H9 (cell line): ENCODE measurements at regions not wholly inside any gene's neighbourhood (a gene's known extent, or its start where the extent isn't known, plus 50 kb on each side); places are given as distances from the start of the nearest gene placed in this dataset.

ENCODE experiments used
- DNase-seq: peaks from one replicate; pipeline ENCODE4 v3.0.0-alpha.2; 2017
- H2AFZ ChIP-seq: one replicate; pipeline ENCODE4 v1.6.1; 2013; ENCODE audit warnings: mild to moderate bottlenecking, low read length, control low read depth, moderate library complexity
- H2AK5ac ChIP-seq: 2 replicates; pipeline ENCODE4 v1.6.1; 2013; ENCODE audit warnings: low read length, control low read depth, mixed read lengths; ENCODE audit not compliant: insufficient read length
- H2BK120ac ChIP-seq: one replicate; pipeline ENCODE4 v1.6.1; 2013; ENCODE audit warnings: low read depth, mild to moderate bottlenecking, low read length, control low read depth, inconsistent platforms; ENCODE audit not compliant: poor library complexity, severe bottlenecking
- H2BK12ac ChIP-seq: 2 replicates; pipeline ENCODE4 v1.6.1; 2013; ENCODE audit warnings: low read length, control low read depth, mixed read lengths, low read depth; ENCODE audit not compliant: insufficient read length
- H2BK15ac ChIP-seq: 2 replicates; pipeline ENCODE4 v1.6.1; 2013; ENCODE audit warnings: low read depth, low read length, control low read depth
- H2BK20ac ChIP-seq: one replicate; pipeline ENCODE4 v1.6.1; 2013; ENCODE audit warnings: low read depth, mild to moderate bottlenecking, low read length, control low read depth, inconsistent platforms; ENCODE audit not compliant: poor library complexity, severe bottlenecking
- H2BK5ac ChIP-seq: 2 replicates; pipeline ENCODE4 v1.6.1; 2013; ENCODE audit warnings: low read length, control low read depth, mixed read lengths; ENCODE audit not compliant: insufficient read length
- H3K14ac ChIP-seq: 2 replicates; pipeline ENCODE4 v1.6.1; 2013; ENCODE audit warnings: low read length, control low read depth; ENCODE audit not compliant: insufficient read depth
- H3K18ac ChIP-seq: 2 replicates; pipeline ENCODE4 v1.6.1; 2013; ENCODE audit warnings: low read depth, mild to moderate bottlenecking, mixed read lengths, low read length, control low read depth; ENCODE audit not compliant: insufficient read length
- H3K23ac ChIP-seq: 2 replicates; pipeline ENCODE4 v1.6.1; 2013; ENCODE audit warnings: low read length, control low read depth, mixed read lengths, low read depth; ENCODE audit not compliant: insufficient read length
- H3K23me2 ChIP-seq: 2 replicates; pipeline ENCODE4 v1.6.1; 2013; ENCODE audit warnings: low read depth, mild to moderate bottlenecking, mixed read lengths, low read length, control low read depth; ENCODE audit not compliant: insufficient read length, poor library complexity, severe bottlenecking
- H3K27ac ChIP-seq: 2 replicates; pipeline ENCODE4 v1.5.1; 2013; ENCODE audit warnings: low read length, control low read depth, mixed read lengths, low read depth; ENCODE audit not compliant: insufficient read length
- H3K27me3 ChIP-seq: 2 replicates; pipeline ENCODE4 v1.6.1; 2013; ENCODE audit warnings: low read length, control low read depth, inconsistent platforms; ENCODE audit not compliant: insufficient read depth
- H3K4ac ChIP-seq: 2 replicates; pipeline ENCODE4 v1.6.1; 2013; ENCODE audit warnings: low read depth, mild to moderate bottlenecking, control low read depth, inconsistent platforms, low read length, moderate library complexity
- H3K4me1 ChIP-seq: 2 replicates; pipeline ENCODE4 v1.6.1; 2013; ENCODE audit warnings: low read length, control low read depth, inconsistent platforms; ENCODE audit not compliant: insufficient read depth
- H3K4me2 ChIP-seq: 2 replicates; pipeline ENCODE4 v1.6.1; 2013; ENCODE audit warnings: low read length, control low read depth, mixed read lengths; ENCODE audit not compliant: insufficient read length, insufficient read depth
- H3K56ac ChIP-seq: 2 replicates; pipeline ENCODE4 v1.6.1; 2013; ENCODE audit warnings: low read depth, mild to moderate bottlenecking, mixed read lengths, low read length, control low read depth; ENCODE audit not compliant: insufficient read length
- H3K79me1 ChIP-seq: 2 replicates; pipeline ENCODE4 v1.6.1; 2013; ENCODE audit warnings: low read depth, mild to moderate bottlenecking, moderate library complexity, low read length, control low read depth, inconsistent platforms; ENCODE audit not compliant: insufficient read depth, poor library complexity, severe bottlenecking
- H3K79me2 ChIP-seq: 2 replicates; pipeline ENCODE4 v1.6.1; 2013; ENCODE audit warnings: low read length, control low read depth, inconsistent platforms; ENCODE audit not compliant: insufficient read depth
- H3K9ac ChIP-seq: 2 replicates; pipeline ENCODE4 v1.6.1; 2013; ENCODE audit warnings: low read length, control low read depth, mixed read lengths; ENCODE audit not compliant: insufficient read length; ENCODE audit errors: extremely low read depth
- H3K9me3 ChIP-seq: one replicate; pipeline ENCODE4 v1.6.1; 2013; ENCODE audit warnings: low read depth, low read length, inconsistent platforms; ENCODE audit not compliant: control insufficient read depth
- H3T11ph ChIP-seq: one replicate; pipeline ENCODE4 v1.6.1; 2013; ENCODE audit warnings: mild to moderate bottlenecking, low read length, control low read depth, inconsistent platforms
- H4K20me1 ChIP-seq: one replicate; pipeline ENCODE4 v1.6.1; 2013; ENCODE audit not compliant: control insufficient read depth, insufficient read length, insufficient read depth
- H4K5ac ChIP-seq: 2 replicates; pipeline ENCODE4 v1.6.1; 2013; ENCODE audit warnings: low read depth, mild to moderate bottlenecking, mixed read lengths, low read length, control low read depth; ENCODE audit not compliant: insufficient read length
- H4K8ac ChIP-seq: replicated peaks from 2 replicates; pipeline ENCODE4 v1.6.1; 2013; ENCODE audit warnings: low read length, control low read depth, mixed read lengths, low read depth; ENCODE audit not compliant: insufficient read length
- H4K91ac ChIP-seq: 2 replicates; pipeline ENCODE4 v1.6.1; 2013; ENCODE audit warnings: low read depth, mild to moderate bottlenecking, moderate library complexity, mixed read lengths, low read length, control low read depth; ENCODE audit not compliant: insufficient read length
- H3K27ac Mint-ChIP-seq, 3 experiments: 2 replicates in 2 of 3; 3 replicates in 1 of 3; pipeline ENCODE4 v1.8.0; 2020 to 2021; ENCODE audit warnings: mixed read lengths in 3 of 3, mild to moderate bottlenecking in 1 of 3, moderate library complexity in 1 of 3
- H3K27me3 Mint-ChIP-seq: 2 replicates; pipeline ENCODE4 v1.8.0; 2021; ENCODE audit warnings: low read depth, mild to moderate bottlenecking, moderate library complexity, mixed read lengths
- H3K36me3 Mint-ChIP-seq, 3 experiments: 2 replicates in 2 of 3; 3 replicates in 1 of 3; pipeline ENCODE4 v1.8.0; 2020 to 2021; ENCODE audit warnings: low read depth in 3 of 3, mixed read lengths in 3 of 3; ENCODE audit not compliant: insufficient read depth in 1 of 3
- H3K4me1 Mint-ChIP-seq, 2 experiments: 2 replicates each; pipeline ENCODE4 v1.8.0; 2020; ENCODE audit warnings: mixed read lengths in 2 of 2
- H3K4me3 Mint-ChIP-seq, 2 experiments: 2 replicates in 1 of 2; 3 replicates in 1 of 2; pipeline ENCODE4 v1.8.0; 2020 to 2021; ENCODE audit warnings: mild to moderate bottlenecking in 2 of 2, mixed read lengths in 2 of 2, moderate library complexity in 1 of 2
- H3K9me3 Mint-ChIP-seq, 2 experiments: 2 replicates in 1 of 2; 3 replicates in 1 of 2; pipeline ENCODE4 v1.8.0; 2020; ENCODE audit warnings: mild to moderate bottlenecking in 2 of 2, mixed read lengths in 2 of 2, moderate library complexity in 1 of 2
- WGBS: extraction: QIAGEN DNeasy Blood & Tissue Kit; methylation state at CpG from one replicate; pipeline ENCODE4 v1.1.7; 2013; ENCODE audit warnings: missing lambda C conversion rate, low lambda C conversion rate, mixed read lengths; ENCODE audit not compliant: insufficient read length; ENCODE audit errors: extremely low coverage; 5-methylcytosine and 5-hydroxymethylcytosine counted together
- TF ChIP-seq, protein P1 (sequence below): fragments of 200-600 bp; sonication (generic); conservative IDR thresholded peaks from 3 replicates; pipeline ENCODE4 v1.8.0; 2021; ENCODE audit warnings: antibody characterized with exemption, mild to moderate bottlenecking

DNA sequence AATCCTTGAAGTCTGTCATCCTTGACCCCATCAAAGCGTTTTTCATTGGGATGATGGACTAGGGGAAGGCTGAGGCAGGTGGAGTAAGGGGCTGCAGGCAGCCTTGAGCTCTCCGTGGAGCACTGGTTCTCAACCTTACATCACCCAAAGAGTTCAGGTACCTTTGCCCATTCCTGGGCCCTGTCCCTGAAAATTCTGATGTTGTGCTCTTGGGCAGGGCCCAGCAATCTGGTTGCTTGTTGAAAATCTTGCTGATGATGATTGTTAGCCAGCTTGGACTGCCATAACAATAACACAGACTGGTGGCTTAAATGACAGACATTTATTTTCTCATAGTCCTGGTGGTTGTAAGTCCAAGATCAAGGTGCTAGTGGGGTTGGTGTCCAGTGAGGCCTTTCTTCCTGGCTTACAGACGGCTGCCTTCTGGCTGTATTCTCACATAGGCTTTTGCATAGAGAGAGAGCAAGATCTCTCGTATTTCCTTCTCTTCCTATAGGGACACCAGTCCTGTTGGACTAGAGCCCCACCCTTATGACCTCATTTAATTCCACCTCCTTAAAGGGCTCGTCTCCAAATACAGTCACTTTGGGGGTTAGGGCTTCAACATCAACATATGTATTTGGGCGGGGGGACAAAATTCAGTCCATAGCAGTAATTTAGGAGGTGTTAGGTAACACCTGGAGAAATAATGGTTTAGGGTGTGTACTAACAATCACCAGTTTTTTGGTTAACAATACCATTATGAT is 104.9 kb downstream of the PLEKHG1 start:
- Histone ChIP-seq H3K18ac (no peak overlapping the region), H3K14ac (no peak overlapping the region), H2BK5ac (no peak overlapping the region), H4K5ac (no peak overlapping the region), H3K27me3 (no peaks in the 10 kb centered on the region), H2AFZ (no peak overlapping the region), H2BK20ac (no peak overlapping the region), H4K20me1 (no peaks in the 10 kb centered on the region), H4K91ac (no peak overlapping the region), H3K9ac (no peak overlapping the region), H3T11ph (no peak overlapping the region), H3K4me1 (no peaks in the 10 kb centered on the region), H2AK5ac (no peak overlapping the region), H3K23ac (no peak overlapping the region), H2BK12ac (no peak overlapping the region), H3K27ac (no peak overlapping the region), H3K56ac (no peak overlapping the region), H3K79me1 (no peaks in the 10 kb centered on the region), H3K4me2 (no peak overlapping the region), H2BK15ac (no peak overlapping the region), H3K9me3 (no peaks in the 10 kb centered on the region), H4K8ac (no peak overlapping the region), H3K79me2 (no peaks in the 10 kb centered on the region), H2BK120ac (no peak overlapping the region), H3K23me2 (no peaks in the 10 kb centered on the region), H3K4ac (no peak overlapping the region)
- no CpG with 5 or more reads among the region's 6 CpGs for WGBS
- Mint-ChIP-seq H3K4me3 (no peak overlapping the region), H3K9me3 (no peaks in the 10 kb centered on the region), H3K27ac (no peak overlapping the region), H3K36me3 (no peaks in the 10 kb centered on the region), H3K4me1 (peaks cover 9 to 16% of the 10 kb centered on the region in 2 experiments), H3K27me3 (no peaks in the 10 kb centered on the region; the same call in 1 of the 2 replicates)
- DNase-seq: no peak
- TF ChIP-seq, protein P1, sequence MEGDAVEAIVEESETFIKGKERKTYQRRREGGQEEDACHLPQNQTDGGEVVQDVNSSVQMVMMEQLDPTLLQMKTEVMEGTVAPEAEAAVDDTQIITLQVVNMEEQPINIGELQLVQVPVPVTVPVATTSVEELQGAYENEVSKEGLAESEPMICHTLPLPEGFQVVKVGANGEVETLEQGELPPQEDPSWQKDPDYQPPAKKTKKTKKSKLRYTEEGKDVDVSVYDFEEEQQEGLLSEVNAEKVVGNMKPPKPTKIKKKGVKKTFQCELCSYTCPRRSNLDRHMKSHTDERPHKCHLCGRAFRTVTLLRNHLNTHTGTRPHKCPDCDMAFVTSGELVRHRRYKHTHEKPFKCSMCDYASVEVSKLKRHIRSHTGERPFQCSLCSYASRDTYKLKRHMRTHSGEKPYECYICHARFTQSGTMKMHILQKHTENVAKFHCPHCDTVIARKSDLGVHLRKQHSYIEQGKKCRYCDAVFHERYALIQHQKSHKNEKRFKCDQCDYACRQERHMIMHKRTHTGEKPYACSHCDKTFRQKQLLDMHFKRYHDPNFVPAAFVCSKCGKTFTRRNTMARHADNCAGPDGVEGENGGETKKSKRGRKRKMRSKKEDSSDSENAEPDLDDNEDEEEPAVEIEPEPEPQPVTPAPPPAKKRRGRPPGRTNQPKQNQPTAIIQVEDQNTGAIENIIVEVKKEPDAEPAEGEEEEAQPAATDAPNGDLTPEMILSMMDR: no peak
